Esophagus squamous epithelium (tissue), 5 donors: ENCODE measurements at regions not wholly inside any gene's neighbourhood (a gene's known extent, or its start where the extent isn't known, plus 50 kb on each side); places are given as distances from the start of the nearest gene placed in this dataset.

Experiments
- DNase-seq: peaks from one replicate; lab custom pipeline; 2025; lab: John Stamatoyannopoulos, UW
- H3K27ac ChIP-seq, 4 donors: fragments of 200-600 bp; sonication (generic); one replicate each; pipeline ENCODE4 v1.5.1; 2016 to 2019; ENCODE audit warnings: mild to moderate bottlenecking in 1 of 4
- H3K27me3 ChIP-seq, 4 donors: fragments of 200-600 bp; sonication (generic); 1 replicate in 3 of 4; 2 replicates in 1 of 4; pipeline versions ENCODE4 v1.5.1 to v1.6.0; 2017 to 2021; ENCODE audit warnings: antibody characterized with exemption in 1 of 4
- H3K36me3 ChIP-seq, 3 donors: fragments of 200-600 bp; sonication (generic); one replicate each; pipeline ENCODE4 v1.5.1; 2016 to 2019
- H3K4me1 ChIP-seq, 3 donors: fragments of 200-600 bp; sonication (generic); one replicate each; pipeline ENCODE4 v1.5.1; 2017 to 2019
- H3K4me3 ChIP-seq, 4 donors: fragments of 200-600 bp; sonication (generic); 1 replicate in 3 of 4; 2 replicates in 1 of 4; pipeline ENCODE4 v1.5.1; 2016 to 2019; ENCODE audit warnings: mild to moderate bottlenecking in 2 of 4, moderate library complexity in 1 of 4
- H3K9me3 ChIP-seq, 3 donors: fragments of 200-600 bp; sonication (generic); one replicate each; pipeline ENCODE4 v1.5.1; 2016 to 2019
- POLR2A ChIP-seq, 4 donors: fragments of 450-650 bp; IDR thresholded peaks; one replicate each; pipeline ENCODE4 v1.6.1; 2017; ENCODE audit warnings: antibody characterized with exemption in 4 of 4, mild to moderate bottlenecking in 4 of 4, moderate library complexity in 3 of 4
- WGBS, 2 donors: methylation state at CpG; one replicate each; pipeline ENCODE4 v1.1.5; 2018; 5-methylcytosine and 5-hydroxymethylcytosine counted together
- intact Hi-C: fragments of 100-400 bp; cut with DNase I; formaldehyde crosslinking; loops from one replicate; pipeline ENCODE4 v1.15.0; 2022
- TF ChIP-seq, protein P1 (sequence below), 6 experiments: fragments of 450-650 bp in 4 of 6; fragments of 200-600 bp in 2 of 6; sonication (generic) in 2 of 6; IDR thresholded peaks; one replicate each; pipeline ENCODE4 v1.5.1; 2016 to 2019; ENCODE audit warnings: antibody characterized with exemption in 6 of 6, mild to moderate bottlenecking in 4 of 6, moderate library complexity in 4 of 6
- donor health status: DM: yes; HTN: yes; CAD: no.

DNA sequence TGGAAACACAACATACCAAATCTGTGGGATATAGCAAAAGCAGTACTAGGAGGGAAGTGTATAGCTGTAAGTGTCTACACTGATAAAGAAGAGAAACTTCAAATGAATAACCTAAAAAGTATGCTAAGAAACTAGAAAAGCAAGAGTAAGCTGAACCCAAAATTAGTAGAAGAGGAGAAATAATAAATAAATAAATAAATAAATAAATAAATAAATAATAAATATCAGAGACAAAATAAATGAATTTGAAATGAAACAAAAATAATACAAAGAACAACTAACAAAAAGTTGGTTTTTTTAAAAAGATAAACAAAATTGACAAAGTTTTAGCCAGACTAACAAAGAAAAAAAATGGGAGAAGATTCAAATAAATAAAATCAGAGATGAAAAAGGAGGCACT, 72.7 kb upstream of the TSPAN8 start:
- no peaks in the 10 kb centered on the region for H3K4me1 ChIP-seq
- DNase-seq = no peak
- no peaks in the 10 kb centered on the region for H3K9me3 ChIP-seq
- no peaks in the 10 kb centered on the region for H3K27me3 ChIP-seq
- no peak overlapping the region for H3K4me3 ChIP-seq
- TF ChIP-seq, protein P1, sequence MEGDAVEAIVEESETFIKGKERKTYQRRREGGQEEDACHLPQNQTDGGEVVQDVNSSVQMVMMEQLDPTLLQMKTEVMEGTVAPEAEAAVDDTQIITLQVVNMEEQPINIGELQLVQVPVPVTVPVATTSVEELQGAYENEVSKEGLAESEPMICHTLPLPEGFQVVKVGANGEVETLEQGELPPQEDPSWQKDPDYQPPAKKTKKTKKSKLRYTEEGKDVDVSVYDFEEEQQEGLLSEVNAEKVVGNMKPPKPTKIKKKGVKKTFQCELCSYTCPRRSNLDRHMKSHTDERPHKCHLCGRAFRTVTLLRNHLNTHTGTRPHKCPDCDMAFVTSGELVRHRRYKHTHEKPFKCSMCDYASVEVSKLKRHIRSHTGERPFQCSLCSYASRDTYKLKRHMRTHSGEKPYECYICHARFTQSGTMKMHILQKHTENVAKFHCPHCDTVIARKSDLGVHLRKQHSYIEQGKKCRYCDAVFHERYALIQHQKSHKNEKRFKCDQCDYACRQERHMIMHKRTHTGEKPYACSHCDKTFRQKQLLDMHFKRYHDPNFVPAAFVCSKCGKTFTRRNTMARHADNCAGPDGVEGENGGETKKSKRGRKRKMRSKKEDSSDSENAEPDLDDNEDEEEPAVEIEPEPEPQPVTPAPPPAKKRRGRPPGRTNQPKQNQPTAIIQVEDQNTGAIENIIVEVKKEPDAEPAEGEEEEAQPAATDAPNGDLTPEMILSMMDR (IDR thresholded peaks at IDR 0.05) = no peak
- TF ChIP-seq POLR2A (IDR thresholded peaks at IDR 0.05) = no peak
- H3K27ac ChIP-seq = no peak overlapping the region
- intact Hi-C loops = no loop called here
- no peaks in the 10 kb centered on the region for H3K36me3 ChIP-seq

DNA sequence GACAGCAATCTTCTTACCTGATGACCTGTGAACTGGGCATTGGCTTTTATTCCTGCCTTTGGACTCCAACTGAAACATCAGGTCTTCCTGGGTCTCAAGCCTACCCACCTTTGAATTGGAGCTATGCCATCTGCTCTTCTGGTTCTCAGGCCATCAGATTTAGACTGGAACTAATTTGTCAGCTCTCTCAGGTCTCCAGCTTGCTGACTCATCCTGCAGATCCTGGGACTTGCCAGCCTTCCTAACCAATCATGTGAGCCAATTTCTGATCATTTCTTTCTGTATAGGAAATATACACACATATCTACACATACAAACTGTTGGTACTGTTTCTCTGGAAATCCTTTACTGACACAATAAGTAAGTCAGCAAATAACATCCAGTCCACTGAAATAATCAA, 65.3 kb upstream of the TSPAN8 start:
- Histone ChIP-seq H3K4me3 (no peak overlapping the region), H3K9me3 (no peaks in the 10 kb centered on the region), H3K4me1 (peaks cover 0 to 9% (median 0%) of the 10 kb centered on the region in 3 donors), H3K36me3 (no peaks in the 10 kb centered on the region), H3K27me3 (no peaks in the 10 kb centered on the region), H3K27ac (no peak overlapping the region)
- no peak for DNase-seq
- no peak for TF ChIP-seq POLR2A (IDR thresholded peaks at IDR 0.05)
- TF ChIP-seq, protein P1 (IDR thresholded peaks at IDR 0.05) = no peak
- intact Hi-C loops = no loop called here

DNA sequence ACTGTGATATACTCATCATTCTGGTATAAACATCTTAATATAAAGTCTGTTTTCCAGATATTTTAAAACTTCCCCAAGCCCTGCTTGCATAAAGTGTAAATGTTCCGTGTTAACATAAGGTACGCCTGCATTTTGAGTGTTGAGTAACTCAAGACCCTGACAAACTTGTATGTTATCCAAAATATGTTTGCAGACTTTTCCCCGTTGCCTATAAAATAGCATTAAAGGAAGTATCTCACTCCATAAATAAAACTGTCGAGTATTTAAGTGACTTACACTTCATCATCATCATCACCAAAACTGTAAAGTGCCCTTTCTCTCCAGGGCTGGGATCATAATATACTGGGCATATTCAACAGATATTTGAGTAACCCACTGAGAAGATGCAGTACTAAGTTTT, 64.6 kb upstream of the TSPAN8 start:
- Histone ChIP-seq H3K27ac (no peak overlapping the region), H3K36me3 (no peaks in the 10 kb centered on the region), H3K9me3 (no peaks in the 10 kb centered on the region), H3K4me1 (peaks cover 0 to 10% (median 0%) of the 10 kb centered on the region in 3 donors), H3K27me3 (no peaks in the 10 kb centered on the region), H3K4me3 (no peak overlapping the region)
- WGBS, 2 donors = 88 to 95% methylated on average over 4 of the region's 4 CpGs
- intact Hi-C loops = no loop called here
- TF ChIP-seq, protein P1 (IDR thresholded peaks at IDR 0.05) = no peak
- TF ChIP-seq POLR2A (IDR thresholded peaks at IDR 0.05) = no peak
- DNase-seq = no peak

DNA sequence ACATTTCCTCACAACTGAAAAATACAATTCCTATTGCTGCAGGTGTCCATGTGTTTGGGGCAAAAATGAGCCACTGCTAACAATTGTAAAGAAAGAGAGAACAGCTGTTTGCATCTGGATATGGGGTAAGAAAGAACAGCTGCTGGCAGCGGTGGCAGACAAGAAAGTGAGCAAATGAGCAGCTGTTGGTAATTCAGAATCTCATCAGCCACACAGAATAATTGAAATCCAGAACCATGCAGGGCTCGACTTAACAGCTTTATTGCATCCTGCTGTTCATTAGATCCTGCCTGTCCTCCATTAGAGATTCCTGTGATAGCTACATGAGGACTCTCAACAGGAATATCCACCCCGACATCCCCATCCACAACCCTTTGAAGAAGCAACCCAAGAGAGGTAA, 62.5 kb upstream of the TSPAN8 start:
- TF ChIP-seq, protein P1 (IDR thresholded peaks at IDR 0.05) = no peak
- no peak for TF ChIP-seq POLR2A (IDR thresholded peaks at IDR 0.05)
- H3K9me3 ChIP-seq = no peaks in the 10 kb centered on the region
- H3K4me1 ChIP-seq = peaks cover 0 to 10% (median 0%) of the 10 kb centered on the region in 3 donors
- 68% methylated on average over 2 to 3 of the region's 3 CpGs for WGBS, 2 donors
- no peak overlapping the region for H3K27ac ChIP-seq
- intact Hi-C loops = no loop called here
- no peak overlapping the region for H3K4me3 ChIP-seq
- H3K27me3 ChIP-seq = no peaks in the 10 kb centered on the region
- no peak for DNase-seq
- no peaks in the 10 kb centered on the region for H3K36me3 ChIP-seq

DNA sequence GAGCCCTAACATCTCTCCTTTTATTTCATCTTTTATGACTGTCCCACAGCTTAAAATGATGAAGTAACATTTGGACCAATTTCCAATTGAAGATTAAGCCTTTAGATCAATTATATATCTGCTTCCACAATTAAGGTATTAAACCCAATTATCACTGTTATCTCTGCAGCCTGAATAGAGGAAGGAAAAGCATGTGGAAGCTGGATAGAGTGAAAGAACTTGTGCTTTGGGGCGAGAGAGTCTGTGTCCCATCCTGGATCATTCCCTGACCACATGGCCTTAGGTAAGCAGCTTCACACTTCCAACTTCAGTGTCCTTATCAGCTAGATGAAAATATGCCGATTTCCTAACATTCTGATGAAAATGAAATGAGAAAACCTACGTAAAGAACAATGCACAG, 61.4 kb upstream of the TSPAN8 start:
- Histone ChIP-seq H3K27ac (no peak overlapping the region), H3K27me3 (no peaks in the 10 kb centered on the region), H3K4me1 (peaks cover 0 to 10% (median 0%) of the 10 kb centered on the region in 3 donors), H3K36me3 (no peaks in the 10 kb centered on the region), H3K4me3 (no peak overlapping the region), H3K9me3 (no peaks in the 10 kb centered on the region)
- 58 to 77% methylated on average over 3 of the region's 3 CpGs for WGBS, 2 donors
- TF ChIP-seq, protein P1 (IDR thresholded peaks at IDR 0.05) = no peak
- no peak for DNase-seq
- intact Hi-C loops = loop anchor here (5.0 kb wide), 1 partner anchor 173 kb away; no protein-coding TSS in a partner anchor
